NCI-H2107 (cell line): ENCODE measurements at regions not wholly inside any gene's neighbourhood (a gene's known extent, or its start where the extent isn't known, plus 50 kb on each side); places are given as distances from the start of the nearest gene placed in this dataset.
"Not testable (repeated sequence)": the region's sequence is repeated elsewhere in the genome, so short reads cannot be mapped to it uniquely, and the experiment has no call there.

ENCODE experiments used
- DNase-seq: peaks from one replicate; lab custom pipeline; 2025; lab: John Stamatoyannopoulos, UW

DNA sequence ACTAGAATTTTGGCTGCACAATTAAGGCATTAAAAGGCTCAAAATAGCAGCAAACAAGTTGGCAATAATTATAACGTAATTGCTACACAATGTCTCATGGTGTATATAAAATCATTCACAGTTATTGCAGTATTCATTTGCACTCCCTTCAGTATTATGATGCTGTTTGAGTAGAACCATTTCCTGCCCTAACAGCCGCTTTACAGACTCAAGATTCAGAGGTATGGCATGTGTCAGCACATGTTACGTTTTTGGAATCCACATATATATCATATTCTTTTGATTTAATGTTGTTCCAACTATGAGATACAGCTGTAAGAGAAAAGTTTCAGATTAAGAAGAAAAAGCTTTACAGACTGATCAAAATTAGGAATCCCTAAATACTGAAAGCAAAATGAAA lies 56.3 kb upstream of the NCKAP5 start:
- no peak for DNase-seq

GRCh38 chr2:133627741-133628140 lies 59.5 kb upstream of the NCKAP5 start:
- DNase-seq = no peak

DNA sequence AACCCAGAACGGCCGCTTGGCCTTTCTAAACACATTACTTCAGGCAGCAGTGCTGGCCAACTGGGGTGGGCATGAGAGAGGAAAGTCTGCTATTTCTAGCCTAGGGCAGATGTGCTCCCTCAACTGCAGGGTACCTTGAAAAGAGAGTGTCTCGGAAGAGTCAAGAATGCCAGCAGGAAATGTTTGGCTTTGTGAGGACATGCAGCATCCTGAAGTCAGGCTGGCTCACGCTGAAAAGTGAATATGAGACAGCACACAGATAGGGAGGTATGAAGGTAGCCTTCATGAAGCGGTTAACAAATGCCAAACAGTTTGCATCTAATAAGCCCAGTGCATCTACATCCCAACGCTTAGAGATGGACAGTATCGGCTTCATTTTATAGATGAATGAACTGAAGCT lies 65.0 kb upstream of the NCKAP5 start:
- DNase-seq = no peak

- DNase-seq = no peak
These were observed 65.7 kb upstream of the NCKAP5 start for GRCh38 chr2:133633881-133634409.

- no peak for DNase-seq
These were observed 66.9 kb upstream of the NCKAP5 start for GRCh38 chr2:133635131-133635530.

GRCh38 chr2:133636287-133636686 lies 68.0 kb upstream of the NCKAP5 start:
- DNase-seq = no peak

DNA sequence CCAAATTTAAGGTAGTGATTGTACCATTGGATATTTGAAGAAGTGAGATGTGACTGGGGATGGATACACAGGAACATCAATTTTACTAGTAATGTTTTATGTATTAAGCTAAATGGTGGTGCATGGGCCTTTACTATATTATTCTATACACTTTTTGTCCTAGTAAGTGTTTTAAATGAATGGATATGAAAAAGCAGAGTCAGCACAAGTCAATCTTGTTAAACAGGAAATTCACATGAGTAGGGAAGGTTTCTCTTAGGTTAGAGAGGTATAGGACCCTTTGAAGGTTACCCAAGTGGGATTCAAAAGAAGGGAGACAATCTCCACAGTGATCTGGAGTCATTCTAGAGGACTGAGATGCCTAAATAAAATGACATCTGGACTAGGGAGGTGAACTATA lies 71.8 kb upstream of the NCKAP5 start:
- no peak for DNase-seq

GRCh38 chr2:133641497-133641896 lies 73.2 kb upstream of the NCKAP5 start:
- DNase-seq = no peak

GRCh38 chr2:133641942-133642725 lies 73.9 kb upstream of the NCKAP5 start:
- DNase-seq = no peak

DNA sequence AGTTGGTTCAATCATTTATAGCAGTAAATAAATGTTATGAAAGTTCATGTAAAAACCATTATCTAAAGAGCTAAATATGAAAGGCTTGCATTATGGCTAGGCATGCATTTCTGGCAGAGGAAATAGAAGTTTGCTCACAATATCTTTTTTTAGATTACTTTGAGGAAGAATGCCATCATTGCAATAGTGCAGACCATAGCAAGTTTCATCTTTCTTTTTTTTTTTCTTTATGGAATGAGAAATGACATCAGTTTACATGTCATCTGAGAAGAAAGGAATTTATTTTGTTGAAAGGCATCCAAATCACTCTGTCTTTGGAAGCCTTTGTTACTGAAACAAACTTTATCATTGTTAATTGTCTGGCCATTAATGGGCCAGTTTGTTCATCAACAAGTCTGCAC lies 74.5 kb upstream of the NCKAP5 start:
- DNase-seq = no peak

DNA sequence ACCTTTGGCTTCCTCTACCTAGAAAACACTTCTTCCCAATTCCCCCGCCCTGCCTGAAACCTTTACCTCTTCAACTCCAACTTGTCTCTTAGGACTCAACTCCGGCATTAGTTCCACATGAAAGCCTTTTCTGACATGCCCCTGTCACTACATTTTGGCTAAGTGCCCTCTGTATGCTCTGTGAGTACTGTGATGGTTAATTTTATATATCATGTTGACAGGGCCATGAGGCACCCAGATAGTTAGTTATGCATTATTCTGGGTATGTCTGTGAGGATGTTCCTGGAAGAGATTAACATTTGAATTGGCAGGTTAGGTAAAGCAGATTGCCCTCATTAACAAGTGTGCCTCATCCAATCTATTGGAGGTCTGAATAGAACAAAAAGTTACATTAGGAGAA lies 75.6 kb upstream of the NCKAP5 start:
- no peak for DNase-seq

DNA sequence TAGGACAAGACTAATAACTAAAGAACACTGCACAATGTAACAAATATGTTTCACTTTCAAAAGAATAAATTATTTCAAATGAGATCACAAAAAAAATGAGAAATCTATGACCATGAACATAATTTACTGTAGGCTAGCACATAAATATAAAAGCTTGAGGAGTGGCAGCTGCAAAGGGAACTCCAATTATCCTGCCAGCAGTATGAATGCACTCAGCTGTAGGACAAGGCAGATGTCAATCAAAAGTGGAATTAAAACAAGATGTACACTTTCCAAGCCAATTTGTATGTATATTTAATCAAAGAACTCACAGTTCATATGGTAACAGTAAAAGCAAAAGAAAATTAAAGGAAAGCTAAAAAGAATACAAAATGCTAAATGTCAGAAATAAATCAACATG lies 76.6 kb upstream of the NCKAP5 start:
- no peak for DNase-seq

DNA sequence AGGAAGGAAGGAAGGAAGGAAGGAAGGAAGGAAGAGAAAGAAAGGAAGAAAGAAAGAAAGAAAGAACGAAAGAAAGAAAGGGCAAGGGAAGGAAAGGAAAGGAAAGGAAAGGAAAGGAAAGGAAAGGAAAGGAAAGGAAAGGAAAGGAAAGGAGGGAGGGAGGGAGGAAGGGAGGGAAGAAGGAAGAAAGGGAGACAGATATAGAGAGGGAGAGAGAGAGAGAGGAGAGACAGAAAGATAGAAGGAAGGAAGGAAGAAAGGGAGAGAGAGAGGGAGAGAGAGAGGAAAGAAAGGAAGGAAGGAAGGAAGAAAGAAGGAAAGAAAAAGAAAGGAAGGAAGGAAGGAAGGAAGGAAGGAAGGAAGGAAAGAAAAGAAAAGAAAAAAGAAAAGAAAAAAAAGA lies 79.1 kb upstream of the NCKAP5 start:
- DNase-seq = not testable (repeated sequence)

- DNase-seq = no peak
These were observed 83.6 kb upstream of the NCKAP5 start for GRCh38 chr2:133651861-133652260.

DNA sequence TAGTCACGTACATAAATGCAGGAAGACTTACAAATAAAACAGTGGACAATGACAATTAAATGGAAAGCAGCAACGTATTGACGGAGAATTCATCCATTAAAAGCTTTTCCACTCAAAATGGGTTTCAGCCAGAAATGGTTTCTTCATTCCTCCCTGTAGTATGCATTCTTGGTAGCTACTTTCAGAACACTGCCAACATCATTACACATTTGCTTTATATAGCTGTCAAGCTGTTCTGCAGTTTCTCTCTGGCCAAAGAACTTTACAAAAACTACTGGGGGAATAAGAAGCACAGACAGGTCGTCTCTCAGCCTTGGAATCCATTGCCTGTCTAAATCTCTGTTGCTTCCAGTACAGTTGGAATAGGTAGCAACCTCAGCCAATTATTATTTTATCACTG lies 84.1 kb upstream of the NCKAP5 start:
- DNase-seq = no peak

GRCh38 chr2:133653056-133653455 lies 84.8 kb upstream of the NCKAP5 start:
- DNase-seq = no peak

- DNase-seq = no peak
These were observed 86.7 kb upstream of the NCKAP5 start for GRCh38 chr2:133654949-133655348.

GRCh38 chr2:133655610-133656009 lies 87.3 kb upstream of the NCKAP5 start:
- DNase-seq = no peak

DNA sequence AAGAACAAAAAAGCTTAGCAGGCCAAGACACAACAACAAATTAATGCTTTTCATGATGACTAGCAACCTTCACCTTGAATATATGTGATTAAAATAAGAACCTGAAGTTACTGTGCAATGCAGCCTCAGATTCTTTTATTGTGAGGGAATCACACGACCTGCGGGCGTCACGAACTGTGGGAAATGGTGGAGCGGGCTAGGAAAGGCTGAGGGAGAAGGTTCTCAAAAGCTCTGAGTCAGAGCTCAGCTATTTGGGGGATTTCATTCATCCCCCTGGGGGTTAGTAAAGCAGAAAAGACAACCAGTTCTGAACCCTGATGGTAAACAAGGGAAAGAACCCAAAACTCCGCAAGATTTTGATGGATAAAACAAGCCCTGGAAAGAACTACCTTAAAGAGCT lies 89.3 kb upstream of the NCKAP5 start:
- no peak for DNase-seq

GRCh38 chr2:133658020-133658903 lies 90.0 kb upstream of the NCKAP5 start:
- DNase-seq = no peak

- no peak for DNase-seq
These were observed 92.2 kb upstream of the NCKAP5 start for GRCh38 chr2:133660510-133660909.

- DNase-seq = no peak
These were observed 93.1 kb upstream of the NCKAP5 start for GRCh38 chr2:133661392-133661791.

DNA sequence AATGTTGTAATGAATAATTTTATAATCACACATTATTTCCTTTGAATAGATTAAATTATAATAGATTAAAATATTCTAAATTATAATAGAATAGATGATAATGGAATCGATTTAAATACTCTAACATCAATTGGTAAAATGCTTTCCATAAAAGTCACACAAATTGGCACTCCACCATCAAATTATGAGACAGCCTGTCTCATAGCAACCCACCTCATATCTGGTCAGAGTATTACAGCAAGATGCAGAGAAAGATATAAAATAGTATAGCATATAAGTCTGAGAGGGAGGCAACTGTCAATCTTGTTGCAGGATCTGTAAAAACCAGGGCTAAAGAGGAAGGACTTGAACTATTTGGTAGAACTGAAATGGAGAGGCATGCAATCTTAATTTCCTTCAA lies 98.4 kb upstream of the NCKAP5 start:
- DNase-seq = no peak
